T-helper 1 cell treated with Interleukin-12 subunit alpha and Interleukin-12 subunit beta and Interleukin-4 antibody, amounts not matched to agents 30 μg/mL and 1 μg/mL, for 36 hours (primary cell): ENCODE measurements at regions not wholly inside any gene's neighbourhood (a gene's known extent, or its start where the extent isn't known, plus 50 kb on each side); places are given as distances from the start of the nearest gene placed in this dataset.
"Not testable (repeated sequence)": the region's sequence is repeated elsewhere in the genome, so short reads cannot be mapped to it uniquely, and the experiment has no call there.

Experiments used
- H3K27ac Mint-ChIP-seq: one replicate; pipeline ENCODE4 v1.8.0; 2021; ENCODE audit warnings: mild to moderate bottlenecking, mixed read lengths
- H3K27me3 Mint-ChIP-seq: one replicate; pipeline ENCODE4 v1.8.0; 2021; ENCODE audit warnings: low read depth, mixed read lengths
- H3K36me3 Mint-ChIP-seq: one replicate; pipeline ENCODE4 v1.8.0; 2021; ENCODE audit warnings: low read depth, mixed read lengths
- H3K4me1 Mint-ChIP-seq: one replicate; pipeline ENCODE4 v1.8.0; 2021; ENCODE audit warnings: low read depth, mixed read lengths
- H3K4me3 Mint-ChIP-seq: one replicate; pipeline ENCODE4 v1.8.0; 2021; ENCODE audit warnings: mild to moderate bottlenecking, moderate library complexity, mixed read lengths
- H3K9me3 Mint-ChIP-seq: one replicate; pipeline ENCODE4 v1.8.0; 2021; ENCODE audit warnings: mixed read lengths

- no peaks in the 10 kb centered on the region for H3K27me3 Mint-ChIP-seq
- no peaks in the 10 kb centered on the region for H3K36me3 Mint-ChIP-seq
- no peaks in the 10 kb centered on the region for H3K4me1 Mint-ChIP-seq
- H3K9me3 Mint-ChIP-seq: no peaks in the 10 kb centered on the region
- H3K4me3 Mint-ChIP-seq: no peak overlapping the region
- no peak overlapping the region for H3K27ac Mint-ChIP-seq
Observed at GRCh38 chr6:133108419-133108818, 132.7 kb upstream of the EYA4 start.

- H3K4me3 Mint-ChIP-seq: no peak overlapping the region
Observed at GRCh38 chr6:133114973-133115372, 126.2 kb upstream of the EYA4 start.

GRCh38 chr6:133115946-133116345 is 125.2 kb upstream of the EYA4 start:
- no peaks in the 10 kb centered on the region for H3K4me1 Mint-ChIP-seq
- no peak overlapping the region for H3K27ac Mint-ChIP-seq
- H3K4me3 Mint-ChIP-seq: no peak overlapping the region
- no peaks in the 10 kb centered on the region for H3K36me3 Mint-ChIP-seq
- H3K9me3 Mint-ChIP-seq: no peaks in the 10 kb centered on the region
- H3K27me3 Mint-ChIP-seq: no peaks in the 10 kb centered on the region

More at GRCh38 chr6:133114973-133115372, 126.2 kb upstream of the EYA4 start:
- Mint-ChIP-seq H3K36me3 (no peaks in the 10 kb centered on the region), H3K27me3 (no peaks in the 10 kb centered on the region), H3K4me1 (no peaks in the 10 kb centered on the region), H3K9me3 (no peaks in the 10 kb centered on the region), H3K27ac (no peak overlapping the region)

GRCh38 chr6:133128191-133128590 is 113.0 kb upstream of the EYA4 start:
- Mint-ChIP-seq H3K9me3 (no peaks in the 10 kb centered on the region), H3K27me3 (no peaks in the 10 kb centered on the region), H3K27ac (no peak overlapping the region), H3K4me3 (no peak overlapping the region), H3K36me3 (no peaks in the 10 kb centered on the region), H3K4me1 (no peaks in the 10 kb centered on the region)

GRCh38 chr6:133129556-133129955 is 111.6 kb upstream of the EYA4 start:
- Mint-ChIP-seq H3K36me3 (no peaks in the 10 kb centered on the region), H3K4me3 (no peak overlapping the region), H3K27me3 (no peaks in the 10 kb centered on the region), H3K9me3 (no peaks in the 10 kb centered on the region), H3K27ac (no peak overlapping the region), H3K4me1 (no peaks in the 10 kb centered on the region)

GRCh38 chr6:133130863-133131262 is 110.3 kb upstream of the EYA4 start:
- H3K27ac Mint-ChIP-seq: no peak overlapping the region
- no peak overlapping the region for H3K4me3 Mint-ChIP-seq
- no peaks in the 10 kb centered on the region for H3K36me3 Mint-ChIP-seq
- no peaks in the 10 kb centered on the region for H3K4me1 Mint-ChIP-seq
- H3K27me3 Mint-ChIP-seq: no peaks in the 10 kb centered on the region
- no peaks in the 10 kb centered on the region for H3K9me3 Mint-ChIP-seq

- H3K27me3 Mint-ChIP-seq: no peaks in the 10 kb centered on the region
- no peak overlapping the region for H3K27ac Mint-ChIP-seq
- H3K9me3 Mint-ChIP-seq: no peaks in the 10 kb centered on the region
- no peak overlapping the region for H3K4me3 Mint-ChIP-seq
- no peaks in the 10 kb centered on the region for H3K4me1 Mint-ChIP-seq
- no peaks in the 10 kb centered on the region for H3K36me3 Mint-ChIP-seq
Observed at GRCh38 chr6:133131621-133132465, 109.3 kb upstream of the EYA4 start.

GRCh38 chr6:133132466-133132971 is 108.6 kb upstream of the EYA4 start:
- H3K4me3 Mint-ChIP-seq: no peak overlapping the region
- no peaks in the 10 kb centered on the region for H3K36me3 Mint-ChIP-seq
- no peaks in the 10 kb centered on the region for H3K9me3 Mint-ChIP-seq
- no peaks in the 10 kb centered on the region for H3K4me1 Mint-ChIP-seq
- no peak overlapping the region for H3K27ac Mint-ChIP-seq
- no peaks in the 10 kb centered on the region for H3K27me3 Mint-ChIP-seq

GRCh38 chr6:133136177-133136880 is 104.8 kb upstream of the EYA4 start:
- Mint-ChIP-seq H3K9me3 (no peaks in the 10 kb centered on the region), H3K36me3 (no peaks in the 10 kb centered on the region), H3K4me3 (no peak overlapping the region), H3K27ac (no peak overlapping the region), H3K27me3 (no peaks in the 10 kb centered on the region), H3K4me1 (no peaks in the 10 kb centered on the region)

GRCh38 chr6:133147470-133148184 is 93.5 kb upstream of the EYA4 start:
- not testable (repeated sequence) for H3K27ac Mint-ChIP-seq

GRCh38 chr6:133156689-133157088 is 84.5 kb upstream of the EYA4 start:
- no peaks in the 10 kb centered on the region for H3K27me3 Mint-ChIP-seq
- H3K4me1 Mint-ChIP-seq: no peaks in the 10 kb centered on the region
- H3K9me3 Mint-ChIP-seq: no peaks in the 10 kb centered on the region
- no peaks in the 10 kb centered on the region for H3K36me3 Mint-ChIP-seq
- no peak overlapping the region for H3K4me3 Mint-ChIP-seq
- H3K27ac Mint-ChIP-seq: no peak overlapping the region

More at GRCh38 chr6:133147470-133148184, 93.5 kb upstream of the EYA4 start:
- not testable (repeated sequence) for H3K27me3 Mint-ChIP-seq, H3K4me1 Mint-ChIP-seq, H3K36me3 Mint-ChIP-seq, H3K4me3 Mint-ChIP-seq, H3K9me3 Mint-ChIP-seq

- no peaks in the 10 kb centered on the region for H3K36me3 Mint-ChIP-seq
Observed at GRCh38 chr6:133157995-133158394, 83.2 kb upstream of the EYA4 start.

GRCh38 chr6:133159255-133159795 is 81.8 kb upstream of the EYA4 start:
- Mint-ChIP-seq H3K36me3 (no peaks in the 10 kb centered on the region), H3K4me3 (no peak overlapping the region), H3K4me1 (no peaks in the 10 kb centered on the region), H3K27ac (no peak overlapping the region), H3K27me3 (no peaks in the 10 kb centered on the region), H3K9me3 (no peaks in the 10 kb centered on the region)

More at GRCh38 chr6:133157995-133158394, 83.2 kb upstream of the EYA4 start:
- no peaks in the 10 kb centered on the region for H3K9me3 Mint-ChIP-seq
- H3K4me3 Mint-ChIP-seq: no peak overlapping the region
- H3K27me3 Mint-ChIP-seq: no peaks in the 10 kb centered on the region
- no peak overlapping the region for H3K27ac Mint-ChIP-seq
- no peaks in the 10 kb centered on the region for H3K4me1 Mint-ChIP-seq

- Mint-ChIP-seq H3K4me3 (no peak overlapping the region), H3K27ac (no peak overlapping the region), H3K36me3 (no peaks in the 10 kb centered on the region), H3K27me3 (no peaks in the 10 kb centered on the region), H3K4me1 (no peaks in the 10 kb centered on the region), H3K9me3 (no peaks in the 10 kb centered on the region)
Observed at GRCh38 chr6:133160536-133160935, 80.6 kb upstream of the EYA4 start.
